CD4-positive, alpha-beta T cell treated with Interferon alpha-2 for 1 hour (primary cell): ENCODE measurements at regions not wholly inside any gene's neighbourhood (a gene's known extent, or its start where the extent isn't known, plus 50 kb on each side); places are given as distances from the start of the nearest gene placed in this dataset.
"Not testable (repeated sequence)": the region's sequence is repeated elsewhere in the genome, so short reads cannot be mapped to it uniquely, and the experiment has no call there.

Experiments
- DNase-seq, 2 donors: peaks; one replicate each; pipeline ENCODE4 v3.0.0-alpha.2; 2020 to 2022

- DNase-seq, result no peak
These were observed 453.0 kb upstream of the MIS18BP1 start for GRCh38 chr14:45705940-45706534.

GRCh38 chr14:45699471-45699870, 446.5 kb upstream of the MIS18BP1 start:
- no peak for DNase-seq

GRCh38 chr14:45698462-45699134, 445.6 kb upstream of the MIS18BP1 start:
- no peak for DNase-seq

- no peak for DNase-seq
These were observed 433.8 kb upstream of the MIS18BP1 start for GRCh38 chr14:45686771-45687170.

- no peak for DNase-seq
These were observed 427.5 kb upstream of the MIS18BP1 start for GRCh38 chr14:45680531-45680930.

GRCh38 chr14:45679853-45680252, 426.9 kb upstream of the MIS18BP1 start:
- DNase-seq, result no peak

GRCh38 chr14:45678163-45678562, 425.2 kb upstream of the MIS18BP1 start:
- DNase-seq, result no peak

GRCh38 chr14:45673420-45673819, 420.4 kb upstream of the MIS18BP1 start:
- DNase-seq, result no peak

- no peak for DNase-seq
These were observed 411.8 kb upstream of the MIS18BP1 start for GRCh38 chr14:45664668-45665356.

GRCh38 chr14:45658917-45659299, 405.9 kb upstream of the MIS18BP1 start:
- DNase-seq, result no peak

GRCh38 chr14:45658226-45658916, 405.4 kb upstream of the MIS18BP1 start:
- DNase-seq, result no peak

GRCh38 chr14:45651890-45652289, 398.9 kb upstream of the MIS18BP1 start:
- no peak for DNase-seq

GRCh38 chr14:45650754-45651153, 397.8 kb upstream of the MIS18BP1 start:
- DNase-seq, result no peak

- DNase-seq, result no peak
These were observed 396.0 kb upstream of the MIS18BP1 start for GRCh38 chr14:45649051-45649450.

GRCh38 chr14:45641541-45641940, 388.5 kb upstream of the MIS18BP1 start:
- DNase-seq, result no peak

GRCh38 chr14:45634651-45635441, 381.8 kb upstream of the MIS18BP1 start:
- DNase-seq, result not testable (repeated sequence)

- no peak for DNase-seq
These were observed 380.4 kb upstream of the MIS18BP1 start for GRCh38 chr14:45633220-45633984.

- no peak for DNase-seq
These were observed 368.7 kb upstream of the MIS18BP1 start for GRCh38 chr14:45621731-45622130.

GRCh38 chr14:45619831-45620230, 366.8 kb upstream of the MIS18BP1 start:
- DNase-seq, result no peak

GRCh38 chr14:45610318-45610717, 357.3 kb upstream of the MIS18BP1 start:
- DNase-seq, result no peak

GRCh38 chr14:45587142-45587541, 334.1 kb upstream of the MIS18BP1 start:
- no peak for DNase-seq

- no peak for DNase-seq
These were observed 306.6 kb upstream of the MIS18BP1 start for GRCh38 chr14:45559626-45560025.
